IMR-90 (cell line): ENCODE measurements at regions not wholly inside any gene's neighbourhood (a gene's known extent, or its start where the extent isn't known, plus 50 kb on each side); places are given as distances from the start of the nearest gene placed in this dataset.

Experiments
- ATAC-seq: fragments of 200-7000 bp; cut with Tn5 transposase; 2 replicates; pipeline ENCODE4 v1.9.1; 2020; ENCODE audit warnings: low read depth, mild to moderate bottlenecking, moderate library complexity
- BruUV-seq: library from RNA; stranded (reverse); fragments of 400-500 nt; replicated peaks from 2 replicates; lab custom pipeline; 2021; lab: Mats Ljungman, UMichigan
- CTCF ChIA-PET: fragments of 300-600 bp; formaldehyde crosslinking; extraction: SDS; loops from one replicate; lab custom pipeline; 2021; ENCODE audit warnings: antibody characterized with exemption; lab: Yijun Ruan, JAX
- POLR2A ChIA-PET: fragments of 300-600 bp; sonication (Branson Sonifier 250); formaldehyde crosslinking; loops from one replicate; lab custom pipeline; 2022; ENCODE audit warnings: antibody characterized with exemption; ENCODE audit not compliant: unreplicated experiment; lab: Charles Lee
- DNase-seq: peaks from one replicate; pipeline ENCODE4 v3.0.0; 2013
- H2AFZ ChIP-seq: replicated peaks from 2 replicates; pipeline ENCODE3; 2013; ENCODE audit warnings: low read length, mild to moderate bottlenecking; ENCODE audit not compliant: poor library complexity
- H2AK5ac ChIP-seq: 2 replicates; pipeline ENCODE4 v1.6.1; 2013; ENCODE audit warnings: low read depth, low read length, inconsistent platforms
- H2AK9ac ChIP-seq: replicated peaks from 2 replicates; pipeline ENCODE3; 2013; ENCODE audit warnings: mild to moderate bottlenecking, low read depth, low read length, moderate library complexity; ENCODE audit not compliant: poor library complexity
- H2BK120ac ChIP-seq: 2 replicates; pipeline ENCODE4 v1.6.1; 2013; ENCODE audit warnings: low read depth, low read length, inconsistent platforms
- H2BK15ac ChIP-seq: 3 replicates; pipeline ENCODE4 v1.6.1; 2013; ENCODE audit warnings: low read depth, low read length, inconsistent platforms
- H2BK20ac ChIP-seq: 2 replicates; pipeline ENCODE4 v1.6.1; 2013; ENCODE audit warnings: low read depth, mild to moderate bottlenecking, inconsistent platforms, low read length, moderate library complexity
- H2BK5ac ChIP-seq: 2 replicates; pipeline ENCODE4 v1.6.1; 2013; ENCODE audit warnings: mild to moderate bottlenecking, low read depth, low read length, inconsistent platforms; ENCODE audit not compliant: poor library complexity, severe bottlenecking
- H3K14ac ChIP-seq: replicated peaks from 2 replicates; pipeline ENCODE4 v1.6.1; 2013; ENCODE audit warnings: low read depth, low read length, inconsistent platforms
- H3K18ac ChIP-seq: 2 replicates; pipeline ENCODE4 v1.6.1; 2013; ENCODE audit warnings: low read depth, low read length, control low read depth
- H3K23ac ChIP-seq: 2 replicates; pipeline ENCODE4 v1.6.1; 2013; ENCODE audit warnings: low read depth, low read length, inconsistent platforms
- H3K27ac ChIP-seq: 2 replicates; pipeline ENCODE4 v1.5.1; 2013; ENCODE audit warnings: mild to moderate bottlenecking, control low read depth, low read length; ENCODE audit not compliant: insufficient read depth
- H3K27me3 ChIP-seq: 2 replicates; pipeline ENCODE4 v1.6.1; 2013; ENCODE audit warnings: low read length; ENCODE audit not compliant: control insufficient read depth, insufficient read depth
- H3K36me3 ChIP-seq: 2 replicates; pipeline ENCODE4 v1.6.1; 2013; ENCODE audit warnings: low read length, mixed read lengths; ENCODE audit not compliant: control insufficient read depth, insufficient read depth
- H3K4ac ChIP-seq: 2 replicates; pipeline ENCODE4 v1.6.1; 2013; ENCODE audit warnings: low read depth, low read length, inconsistent platforms
- H3K4me1 ChIP-seq: 2 replicates; pipeline ENCODE4 v1.6.1; 2013; ENCODE audit warnings: low read length, mixed read lengths; ENCODE audit not compliant: control insufficient read depth, insufficient read depth
- H3K4me2 ChIP-seq: 2 replicates; pipeline ENCODE4 v1.6.1; 2013; ENCODE audit warnings: low read depth, mild to moderate bottlenecking, control low read depth, low read length, moderate library complexity
- H3K4me3 ChIP-seq: 2 replicates; pipeline ENCODE4 v1.5.1; 2013; ENCODE audit warnings: low read depth, mild to moderate bottlenecking, control low read depth, low read length, moderate library complexity; ENCODE audit not compliant: insufficient read depth
- H3K56ac ChIP-seq: 2 replicates; pipeline ENCODE4 v1.6.1; 2013; ENCODE audit warnings: low read length, inconsistent platforms; ENCODE audit not compliant: insufficient read depth; ENCODE audit errors: extremely low read depth
- H3K79me1 ChIP-seq, 2 experiments: 2 replicates each; pipeline ENCODE4 v1.6.1; 2013; ENCODE audit warnings: low read length in 2 of 2, inconsistent platforms in 1 of 2, low read depth in 1 of 2
- H3K9ac ChIP-seq: 2 replicates; pipeline ENCODE4 v1.6.1; 2013; ENCODE audit warnings: low read depth, low read length, control low read depth
- H3K9me1 ChIP-seq: 2 replicates; pipeline ENCODE4 v1.6.1; 2013; ENCODE audit warnings: low read length, inconsistent platforms; ENCODE audit not compliant: insufficient read depth
- H3K9me3 ChIP-seq: 2 replicates; pipeline ENCODE4 v1.6.1; 2013; ENCODE audit warnings: low read length; ENCODE audit not compliant: control insufficient read depth, insufficient read depth
- H4K20me1 ChIP-seq: 2 replicates; pipeline ENCODE4 v1.6.1; 2013; ENCODE audit warnings: low read length, inconsistent platforms; ENCODE audit not compliant: insufficient read depth
- H4K5ac ChIP-seq: 2 replicates; pipeline ENCODE4 v1.6.1; 2013; ENCODE audit warnings: mild to moderate bottlenecking, low read depth, low read length, control low read depth
- H4K8ac ChIP-seq, 2 experiments: 2 replicates each; pipeline ENCODE4 v1.6.1; 2013; ENCODE audit warnings: low read depth in 2 of 2, low read length in 2 of 2, control low read depth in 1 of 2, inconsistent platforms in 1 of 2
- H4K91ac ChIP-seq: 2 replicates; pipeline ENCODE4 v1.6.1; 2013; ENCODE audit warnings: low read depth, low read length, inconsistent platforms; ENCODE audit not compliant: insufficient read depth
- CHD1 ChIP-seq: IDR thresholded peaks from 2 replicates; pipeline ENCODE4 v1.6.1; 2012; ENCODE audit warnings: low read depth, low read length, improper control_type of control experiment
- FOS ChIP-seq: fragments of 150-350 bp; IDR thresholded peaks from 2 replicates; pipeline ENCODE4 v1.6.1; 2016; ENCODE audit warnings: low read depth, low read length
- MXI1 ChIP-seq: IDR thresholded peaks from 2 replicates; pipeline ENCODE4 v1.6.1; 2012; ENCODE audit warnings: low read depth, mild to moderate bottlenecking, low read length, moderate library complexity, borderline replicate concordance
- NFE2L2 ChIP-seq: fragments of 150-350 bp; IDR thresholded peaks from 2 replicates; pipeline ENCODE4 v1.6.1; 2016; ENCODE audit warnings: low read depth, mild to moderate bottlenecking, low read length
- RFX5 ChIP-seq: IDR thresholded peaks from 2 replicates; pipeline ENCODE4 v1.8.0; 2012; ENCODE audit warnings: low read depth, mild to moderate bottlenecking, low read length, moderate library complexity
- SMC3 ChIP-seq: fragments of 150-350 bp; IDR thresholded peaks from 2 replicates; pipeline ENCODE4 v1.6.1; 2016; ENCODE audit warnings: low read depth, mild to moderate bottlenecking, antibody characterized with exemption, low read length, moderate library complexity
- WGBS, 2 experiments: methylation state at CpG; one replicate each; pipeline versions ENCODE4 v1.1.5 to v1.1.7; 2013; ENCODE audit warnings: missing lambda C conversion rate in 2 of 2; ENCODE audit not compliant: insufficient read length in 1 of 2; ENCODE audit errors: extremely low coverage in 2 of 2; 5-methylcytosine and 5-hydroxymethylcytosine counted together
- dilution Hi-C: fragments of 300-500 bp; cut with HindIII; formaldehyde crosslinking; loops from one replicate; pipeline ENCODE4 v1.14.3; 2018; ENCODE audit warnings: low sequenced_read_pairs; ENCODE audit not compliant: unreplicated experiment
- in situ Hi-C: fragments of 300-500 bp; cut with MboI; formaldehyde crosslinking; loops from 3 replicates; pipeline ENCODE4 v1.14.3; 2019; ENCODE audit warnings: low sequenced_read_pairs, inconsistent platforms, mixed read lengths
- intact Hi-C: fragments of 100-400 bp; cut with micrococcal nuclease; formaldehyde crosslinking; loops from 2 replicates; pipeline ENCODE4 v1.10.0; 2022
- TF ChIP-seq, protein P1 (sequence below): conservative IDR thresholded peaks from 2 replicates; pipeline ENCODE4 v1.5.1; 2012; ENCODE audit warnings: mild to moderate bottlenecking, low read depth, low read length, improper control_type of control experiment

DNA sequence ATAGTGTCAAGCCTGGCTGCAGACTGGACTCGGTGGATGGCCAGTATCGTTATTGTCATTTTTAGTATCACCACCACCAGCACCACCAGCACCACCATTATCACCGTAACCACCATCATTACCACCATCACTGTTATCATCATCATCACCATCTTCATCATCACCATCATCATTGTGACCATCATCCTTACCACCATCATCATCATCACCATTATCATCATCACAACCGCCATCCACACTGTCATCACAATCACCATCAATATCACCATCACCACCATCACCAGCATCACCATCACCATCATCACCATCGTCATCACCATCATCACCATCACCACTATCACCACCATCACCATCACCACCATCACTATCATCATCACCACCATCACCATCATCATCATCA is 65.6 kb downstream of the FOXL3 start:
- Histone ChIP-seq H2AFZ (no peak overlapping the region), H4K20me1 (no peaks in the 10 kb centered on the region), H2BK5ac (peak overlapping the region; percentile 19), H3K4me3 (no peak overlapping the region), H3K4ac (no peak overlapping the region), H3K27me3 (peaks cover 23% of the 10 kb centered on the region; the same call in 1 of the 2 replicates), H4K5ac (no peak overlapping the region), H3K9ac (no peak overlapping the region), H3K27ac (no peak overlapping the region), H3K56ac (no peak overlapping the region), H3K36me3 (no peaks in the 10 kb centered on the region), H3K18ac (no peak overlapping the region), H3K4me2 (no peak overlapping the region), H4K8ac (no peak overlapping the region), H2BK15ac (no peak overlapping the region), H3K9me3 (peaks cover 23% of the 10 kb centered on the region), H2BK20ac (no peak overlapping the region), H2BK120ac (no peak overlapping the region), H4K91ac (no peak overlapping the region), H3K9me1 (no peaks in the 10 kb centered on the region), H3K4me1 (no peaks in the 10 kb centered on the region), H3K79me1 (no peaks in the 10 kb centered on the region), H3K23ac (no peak overlapping the region), H2AK5ac (no peak overlapping the region), H2AK9ac (no peak overlapping the region), H3K14ac (no peak overlapping the region)
- dilution Hi-C loops: no loop called here
- no TSS peak for BruUV-seq
- ATAC-seq: no peak
- POLR2A ChIA-PET: no interaction called here
- WGBS, 2 experiments: 86% methylated on average over 2 of the region's 5 CpGs; no CpG with 5 or more reads in 1 of the 2 experiments
- in situ Hi-C loops: no loop called here
- CTCF ChIA-PET: no interaction called here
- DNase-seq: no peak
- intact Hi-C loops: no loop called here
- TF ChIP-seq FOS (no peak), MXI1 (no peak), SMC3 (no peak), NFE2L2 (no peak), CHD1 (no peak), RFX5 (no peak)
- TF ChIP-seq, protein P1, sequence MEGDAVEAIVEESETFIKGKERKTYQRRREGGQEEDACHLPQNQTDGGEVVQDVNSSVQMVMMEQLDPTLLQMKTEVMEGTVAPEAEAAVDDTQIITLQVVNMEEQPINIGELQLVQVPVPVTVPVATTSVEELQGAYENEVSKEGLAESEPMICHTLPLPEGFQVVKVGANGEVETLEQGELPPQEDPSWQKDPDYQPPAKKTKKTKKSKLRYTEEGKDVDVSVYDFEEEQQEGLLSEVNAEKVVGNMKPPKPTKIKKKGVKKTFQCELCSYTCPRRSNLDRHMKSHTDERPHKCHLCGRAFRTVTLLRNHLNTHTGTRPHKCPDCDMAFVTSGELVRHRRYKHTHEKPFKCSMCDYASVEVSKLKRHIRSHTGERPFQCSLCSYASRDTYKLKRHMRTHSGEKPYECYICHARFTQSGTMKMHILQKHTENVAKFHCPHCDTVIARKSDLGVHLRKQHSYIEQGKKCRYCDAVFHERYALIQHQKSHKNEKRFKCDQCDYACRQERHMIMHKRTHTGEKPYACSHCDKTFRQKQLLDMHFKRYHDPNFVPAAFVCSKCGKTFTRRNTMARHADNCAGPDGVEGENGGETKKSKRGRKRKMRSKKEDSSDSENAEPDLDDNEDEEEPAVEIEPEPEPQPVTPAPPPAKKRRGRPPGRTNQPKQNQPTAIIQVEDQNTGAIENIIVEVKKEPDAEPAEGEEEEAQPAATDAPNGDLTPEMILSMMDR: no peak
